T-cell (primary cell): ENCODE measurements at regions not wholly inside any gene's neighbourhood (a gene's known extent, or its start where the extent isn't known, plus 50 kb on each side); places are given as distances from the start of the nearest gene placed in this dataset.

ENCODE experiments used
- ATAC-seq, 4 experiments: fragments of 200-7000 bp in 3 of 4; fragments of 150-1000 bp in 1 of 4; cut with Tn5 transposase; replicated peaks in 1 of 4; 1 replicate in 3 of 4; 2 replicates in 1 of 4; pipeline ENCODE4 v1.10.0; 2021; ENCODE audit warnings: moderate library complexity in 3 of 4, mild to moderate bottlenecking in 2 of 4, moderate number of reproducible peaks in 1 of 4
- CTCF ChIA-PET, 2 donors: fragments of 300-600 bp; sonication (Branson Sonifier 250); formaldehyde crosslinking; loops; one replicate each; lab custom pipeline; 2022; ENCODE audit warnings: antibody characterized with exemption in 2 of 2; lab: Charles Lee
- POLR2A ChIA-PET, 2 donors: fragments of 300-600 bp; sonication (Branson Sonifier 250); formaldehyde crosslinking; loops; one replicate each; lab custom pipeline; 2022; ENCODE audit warnings: antibody characterized with exemption in 2 of 2; lab: Charles Lee
- DNase-seq, 35 experiments: peaks; one replicate each; pipeline versions ENCODE4 v3.0.0 to v3.0.0-alpha.2; 2013 to 2023
- H3K27ac ChIP-seq: one replicate; pipeline ENCODE4 v1.5.1; 2013; ENCODE audit warnings: low read length
- H3K27me3 ChIP-seq, 2 experiments: replicated peaks in 1 of 2; 1 replicate in 1 of 2; 2 replicates in 1 of 2; pipeline versions ENCODE4 v1.6.1 to v1.7.0; 2013; ENCODE audit warnings: low read length in 1 of 2, mixed read lengths in 1 of 2; ENCODE audit not compliant: control insufficient read depth in 2 of 2, insufficient read depth in 2 of 2; ENCODE audit errors: extremely low read depth in 1 of 2
- H3K36me3 ChIP-seq, 2 donors: 1 replicate in 1 of 2; 2 replicates in 1 of 2; pipeline versions ENCODE4 v1.6.1 to v1.7.0; 2013; ENCODE audit warnings: low read length in 1 of 2; ENCODE audit not compliant: control insufficient read depth in 2 of 2, insufficient read depth in 1 of 2; ENCODE audit errors: extremely low read depth in 1 of 2
- H3K4me1 ChIP-seq, 2 experiments: 1 replicate in 1 of 2; 2 replicates in 1 of 2; pipeline versions ENCODE4 v1.6.1 to v1.7.0; 2013; ENCODE audit warnings: low read length in 2 of 2, mixed read lengths in 1 of 2; ENCODE audit not compliant: insufficient read depth in 2 of 2, control insufficient read depth in 1 of 2; ENCODE audit errors: extremely low read depth in 1 of 2
- H3K4me3 ChIP-seq, 2 donors: 1 replicate in 1 of 2; 2 replicates in 1 of 2; pipeline versions ENCODE4 v1.5.1 to v1.7.0; 2013; ENCODE audit warnings: mild to moderate bottlenecking in 2 of 2, low read length in 1 of 2, moderate library complexity in 1 of 2; ENCODE audit not compliant: control insufficient read depth in 1 of 2; ENCODE audit errors: extremely low read depth in 1 of 2
- H3K9me3 ChIP-seq: 2 replicates; pipeline ENCODE4 v1.7.0; 2013
- H3K27ac Mint-ChIP-seq, 2 donors: one replicate each; pipeline ENCODE4 v1.8.0; 2020 to 2021; ENCODE audit warnings: mild to moderate bottlenecking in 2 of 2, mixed read lengths in 2 of 2
- H3K27me3 Mint-ChIP-seq, 2 donors: one replicate each; pipeline ENCODE4 v1.8.0; 2021 to 2022; ENCODE audit warnings: mixed read lengths in 2 of 2
- H3K36me3 Mint-ChIP-seq: one replicate; pipeline ENCODE4 v1.8.0; 2021; ENCODE audit warnings: mixed read lengths
- H3K4me1 Mint-ChIP-seq, 3 donors: one replicate each; pipeline ENCODE4 v1.8.0; 2020 to 2022; ENCODE audit warnings: mixed read lengths in 3 of 3, mild to moderate bottlenecking in 1 of 3
- H3K4me3 Mint-ChIP-seq, 3 donors: one replicate each; pipeline ENCODE4 v1.8.0; 2020 to 2022; ENCODE audit warnings: mild to moderate bottlenecking in 3 of 3, mixed read lengths in 3 of 3, moderate library complexity in 3 of 3
- H3K9me3 Mint-ChIP-seq, 3 donors: one replicate each; pipeline ENCODE4 v1.8.0; 2020 to 2022; ENCODE audit warnings: mixed read lengths in 3 of 3
- WGBS: methylation state at CpG from one replicate; pipeline ENCODE4 v1.1.5; 2013; ENCODE audit warnings: missing lambda C conversion rate; ENCODE audit not compliant: insufficient coverage; 5-methylcytosine and 5-hydroxymethylcytosine counted together

DNA sequence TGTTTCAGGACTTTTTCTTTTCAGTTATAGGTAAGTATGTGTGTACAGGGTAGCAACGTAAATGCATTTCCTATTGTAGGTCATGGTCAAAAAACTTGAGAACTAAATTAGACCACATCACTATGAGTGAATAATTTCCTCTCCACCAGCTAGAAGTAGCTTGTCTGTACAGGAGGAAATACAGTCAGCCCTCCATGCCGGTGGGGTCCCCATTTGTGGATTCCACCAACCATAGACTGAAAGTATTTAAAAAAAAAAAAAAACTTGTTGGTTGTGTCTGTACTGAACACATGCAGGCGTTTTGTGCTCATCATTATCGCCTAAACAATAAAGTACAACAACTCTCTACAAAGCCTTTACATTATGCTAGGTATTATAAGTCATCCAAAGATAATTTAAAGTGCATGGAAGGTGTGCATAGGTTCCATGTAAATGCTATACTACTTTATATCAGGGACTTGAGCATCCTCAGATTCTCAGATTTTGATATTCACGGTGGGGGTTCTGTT is 94.2 kb upstream of the NDUFV2 start:
- H3K9me3 ChIP-seq = no peaks in the 10 kb centered on the region
- no peak overlapping the region for H3K27ac Mint-ChIP-seq
- H3K4me1 Mint-ChIP-seq = no peaks in the 10 kb centered on the region
- H3K36me3 ChIP-seq = no peaks in the 10 kb centered on the region
- ChIA-PET POLR2A (no interaction called here), CTCF (interaction anchor here in 1 of 2 donors (0.7 kb wide), 1 partner anchor 407 kb away, joined by 3 read pairs; no protein-coding TSS in a partner anchor)
- H3K27me3 ChIP-seq = peaks cover 0 to 13% of the 10 kb centered on the region in 2 experiments
- peaks cover 0 to 4% (median 4%) of the 10 kb centered on the region in 3 donors for H3K9me3 Mint-ChIP-seq
- no peaks in the 10 kb centered on the region for H3K4me1 ChIP-seq
- no peak overlapping the region for H3K4me3 ChIP-seq
- peaks cover 10 to 27% of the 10 kb centered on the region in 2 donors for H3K27me3 Mint-ChIP-seq
- WGBS = 100% methylated on average over 1 of the region's 5 CpGs
- no peaks in the 10 kb centered on the region for H3K36me3 Mint-ChIP-seq
- no peak overlapping the region for H3K4me3 Mint-ChIP-seq
- DNase-seq = no peak
- no peak for ATAC-seq
- no peak overlapping the region for H3K27ac ChIP-seq

DNA sequence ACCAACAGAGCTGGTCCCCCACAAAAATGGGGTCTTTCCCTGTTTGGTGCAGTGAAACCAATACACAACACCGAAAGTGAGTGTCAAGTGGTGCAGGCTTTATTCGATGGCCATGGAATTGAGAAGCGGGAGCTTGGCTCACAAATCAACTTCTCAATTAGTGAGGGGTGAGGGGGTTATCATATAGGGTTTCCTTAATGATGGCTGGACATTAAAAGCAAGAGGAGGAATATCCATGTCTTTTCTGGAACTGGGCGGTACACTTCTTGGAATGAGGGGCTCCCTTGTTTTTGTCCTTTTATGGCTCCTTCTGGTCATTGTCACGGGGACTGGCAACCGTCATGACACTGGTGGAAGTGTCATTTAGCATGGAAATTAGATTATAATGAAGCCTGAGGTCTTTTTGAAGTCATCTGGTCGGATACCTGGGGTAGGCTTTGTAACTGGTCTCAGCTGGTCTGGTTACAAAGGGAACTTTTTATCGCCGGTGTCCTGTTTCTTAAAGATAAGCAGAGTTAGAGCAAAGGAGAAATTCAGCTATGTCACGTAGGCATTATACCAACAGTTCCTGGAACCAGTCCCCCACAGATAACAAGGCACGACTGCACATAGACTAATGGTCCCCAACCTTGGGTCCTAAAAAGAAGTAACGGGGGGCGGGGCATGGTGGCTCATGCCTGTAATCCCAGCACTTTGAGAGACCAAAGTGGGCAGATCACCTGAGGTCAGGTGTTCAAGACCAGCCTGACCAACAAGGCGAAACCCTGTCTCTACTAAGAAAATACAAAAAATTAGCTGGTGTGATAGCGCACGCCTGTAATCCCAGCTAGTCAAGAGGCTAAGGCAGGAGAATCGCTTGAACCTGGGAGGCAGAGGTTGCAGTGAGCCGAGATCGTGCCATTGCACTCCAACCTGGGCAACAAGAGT is 93.5 kb upstream of the NDUFV2 start:
- ATAC-seq (no peak), DNase-seq (no peak)
- Mint-ChIP-seq H3K4me1 (no peaks in the 10 kb centered on the region), H3K27ac (no peak overlapping the region), H3K9me3 (no peaks in the 10 kb centered on the region), H3K27me3 (peaks cover 10 to 27% of the 10 kb centered on the region in 2 donors), H3K4me3 (no peak overlapping the region), H3K36me3 (no peaks in the 10 kb centered on the region)
- H3K9me3 ChIP-seq = no peaks in the 10 kb centered on the region
- H3K27me3 ChIP-seq = peaks cover 0 to 13% of the 10 kb centered on the region in 2 experiments
- no peak overlapping the region for H3K4me3 ChIP-seq
- H3K27ac ChIP-seq = no peak overlapping the region
- ChIA-PET POLR2A (interaction anchor here in 1 of 2 donors (0.7 kb wide), 1 partner anchor 32 kb away, joined by 3 read pairs; no protein-coding TSS in a partner anchor), CTCF (no interaction called here)
- WGBS = 87% methylated on average over 9 of the region's 19 CpGs
- no peaks in the 10 kb centered on the region for H3K36me3 ChIP-seq
- H3K4me1 ChIP-seq = no peaks in the 10 kb centered on the region

DNA sequence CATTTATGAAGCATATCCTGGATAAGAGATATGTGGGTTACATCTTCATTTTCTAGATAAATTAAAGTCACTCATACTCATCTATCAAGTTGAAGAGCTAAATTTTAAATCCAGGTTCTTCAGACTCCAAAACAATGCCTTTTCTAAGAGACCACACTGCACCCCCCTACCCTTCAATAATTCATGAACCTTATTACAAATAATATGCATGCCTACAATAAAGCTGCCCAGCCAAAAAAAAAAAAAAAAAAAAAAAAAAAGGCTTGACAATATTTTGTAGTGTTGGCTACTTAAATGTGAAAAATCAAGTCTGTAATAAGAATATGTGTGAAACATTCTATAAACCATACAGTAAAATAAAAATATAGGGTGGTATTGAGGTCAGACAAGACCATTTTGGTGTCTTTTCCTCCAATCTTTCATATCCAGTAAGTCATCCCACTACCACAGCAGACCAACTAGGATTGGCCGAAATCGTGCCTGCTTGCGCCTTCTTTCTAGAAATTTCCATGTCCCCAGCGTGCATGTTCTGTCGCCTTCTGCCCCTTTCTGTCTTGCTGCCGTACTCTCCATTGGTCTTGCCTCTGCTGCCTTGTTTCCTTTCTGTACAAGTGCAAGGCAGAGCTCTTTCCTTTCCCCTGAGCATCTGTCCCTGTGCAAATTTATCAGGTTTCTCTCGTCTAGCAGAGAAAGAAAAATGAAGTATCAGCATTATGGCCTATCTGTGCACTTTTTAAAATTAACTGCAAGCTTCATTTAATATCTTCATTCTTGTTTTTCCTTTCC is 92.6 kb upstream of the NDUFV2 start:
- ATAC-seq = no peak
- H3K27ac Mint-ChIP-seq = no peak overlapping the region
- no peaks in the 10 kb centered on the region for H3K36me3 Mint-ChIP-seq
- ChIA-PET CTCF (interaction anchor here in 1 of 2 donors (0.8 kb wide), 1 partner anchor 325 kb away, joined by 3 read pairs; no protein-coding TSS in a partner anchor), POLR2A (interaction anchor here in 1 of 2 donors (0.7 kb wide), 1 partner anchor 33 kb away, joined by 3 read pairs; no protein-coding TSS in a partner anchor)
- no peak for DNase-seq
- H3K4me3 Mint-ChIP-seq = no peak overlapping the region
- WGBS = 90% methylated on average over 6 of the region's 7 CpGs
- H3K4me1 Mint-ChIP-seq = no peaks in the 10 kb centered on the region
- H3K4me1 ChIP-seq = no peaks in the 10 kb centered on the region
- H3K9me3 Mint-ChIP-seq = no peaks in the 10 kb centered on the region
- no peaks in the 10 kb centered on the region for H3K9me3 ChIP-seq
- H3K4me3 ChIP-seq = no peak overlapping the region
- no peak overlapping the region for H3K27ac ChIP-seq
- peaks cover 0 to 13% of the 10 kb centered on the region in 2 experiments for H3K27me3 ChIP-seq
- no peaks in the 10 kb centered on the region for H3K36me3 ChIP-seq
- H3K27me3 Mint-ChIP-seq = peaks cover 10 to 23% of the 10 kb centered on the region in 2 donors

DNA sequence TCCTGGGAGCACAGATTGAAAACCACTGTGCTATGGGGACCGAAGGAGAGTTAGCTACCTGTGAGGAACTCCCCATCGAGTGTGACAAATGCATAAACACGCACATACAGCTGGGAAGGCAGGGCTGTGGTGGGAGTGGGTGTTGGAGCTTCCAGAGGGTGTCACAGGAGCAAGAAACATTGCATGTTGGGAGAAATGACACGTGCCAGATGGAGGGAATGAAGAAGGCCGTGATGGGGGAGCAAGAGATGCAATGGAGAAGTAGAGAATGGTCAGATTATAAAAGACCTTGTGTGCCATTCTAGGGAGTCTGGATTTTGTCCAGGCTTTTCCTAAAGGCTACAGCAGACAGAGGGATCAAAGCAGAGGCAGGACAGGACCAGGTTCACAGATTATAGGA is 91.1 kb upstream of the NDUFV2 start:
- WGBS = 69% methylated on average over 5 of the region's 5 CpGs
- POLR2A ChIA-PET = no interaction called here

DNA sequence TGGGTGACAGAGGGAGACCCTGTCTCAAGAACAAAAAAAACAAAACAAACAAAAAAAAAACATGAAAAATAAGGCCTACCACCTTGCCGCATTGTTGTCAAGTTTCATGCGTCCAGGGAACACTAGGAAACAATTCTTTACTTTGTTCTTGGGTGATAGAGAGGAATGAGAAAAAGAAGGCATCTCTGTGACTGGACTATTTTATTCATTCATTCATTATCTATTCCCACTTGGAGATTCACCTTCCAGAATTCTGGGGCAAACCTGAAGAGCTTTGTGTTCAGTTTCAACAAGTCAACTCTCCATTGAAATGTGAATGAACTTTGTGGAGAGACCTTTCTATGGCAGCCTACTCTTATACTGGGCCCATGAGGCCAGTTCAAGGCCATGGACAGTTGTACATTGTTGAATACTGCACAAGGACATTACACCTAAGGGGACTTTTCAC is 88.5 kb upstream of the NDUFV2 start:
- H3K27me3 Mint-ChIP-seq = peaks cover 5 to 13% of the 10 kb centered on the region in 2 donors
- H3K36me3 Mint-ChIP-seq = no peaks in the 10 kb centered on the region
- ATAC-seq (no peak), DNase-seq (no peak)
- H3K9me3 Mint-ChIP-seq = no peaks in the 10 kb centered on the region
- H3K9me3 ChIP-seq = no peaks in the 10 kb centered on the region
- ChIA-PET POLR2A (no interaction called here), CTCF (no interaction called here)
- no peak overlapping the region for H3K4me3 Mint-ChIP-seq
- no peak overlapping the region for H3K27ac Mint-ChIP-seq
- H3K27me3 ChIP-seq = peaks cover 0 to 14% of the 10 kb centered on the region in 2 experiments
- no CpG with 5 or more reads among the region's 2 CpGs for WGBS
- H3K4me1 Mint-ChIP-seq = peaks cover 6 to 14% (median 13%) of the 10 kb centered on the region in 3 donors
- H3K36me3 ChIP-seq = no peaks in the 10 kb centered on the region
- no peak overlapping the region for H3K27ac ChIP-seq
- H3K4me3 ChIP-seq = no peak overlapping the region
- H3K4me1 ChIP-seq = peaks cover 0 to 11% of the 10 kb centered on the region in 2 experiments

More for the DNA sequence above, 91.1 kb upstream of the NDUFV2 start:
- Mint-ChIP-seq H3K4me3 (no peak overlapping the region), H3K27me3 (peaks cover 10 to 14% of the 10 kb centered on the region in 2 donors), H3K9me3 (no peaks in the 10 kb centered on the region), H3K36me3 (no peaks in the 10 kb centered on the region), H3K27ac (no peak overlapping the region), H3K4me1 (no peaks in the 10 kb centered on the region)
- Histone ChIP-seq H3K9me3 (no peaks in the 10 kb centered on the region), H3K36me3 (no peaks in the 10 kb centered on the region), H3K4me1 (no peaks in the 10 kb centered on the region), H3K4me3 (no peak overlapping the region), H3K27me3 (peaks cover 0 to 6% of the 10 kb centered on the region in 2 experiments), H3K27ac (no peak overlapping the region)
- ATAC-seq (no peak), DNase-seq (no peak)
- CTCF ChIA-PET = no interaction called here

DNA sequence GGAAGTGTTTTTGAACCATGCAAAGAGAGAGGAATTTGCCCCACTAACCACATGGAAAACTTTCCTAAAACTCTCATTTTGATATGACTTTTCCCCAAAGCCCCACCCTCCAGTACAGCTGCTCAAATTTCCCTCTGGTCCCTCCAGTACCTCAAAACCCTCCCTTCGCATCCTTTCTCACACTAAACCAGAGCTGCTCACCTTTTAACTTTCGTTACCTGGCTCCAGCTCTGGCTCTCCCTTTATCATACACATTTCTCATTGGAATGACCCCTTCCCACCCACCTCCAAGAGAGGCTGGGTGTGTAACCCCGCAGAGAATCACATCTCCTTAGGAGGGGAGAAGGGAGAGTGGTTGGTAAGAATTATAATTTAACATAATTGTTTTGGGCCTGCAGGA is 86.8 kb upstream of the NDUFV2 start:
- H3K36me3 Mint-ChIP-seq = no peaks in the 10 kb centered on the region
- H3K4me1 Mint-ChIP-seq = peaks cover 6 to 14% (median 13%) of the 10 kb centered on the region in 3 donors
- Histone ChIP-seq H3K9me3 (no peaks in the 10 kb centered on the region), H3K36me3 (no peaks in the 10 kb centered on the region), H3K4me1 (peaks cover 0 to 11% of the 10 kb centered on the region in 2 experiments), H3K4me3 (no peak overlapping the region), H3K27ac (no peak overlapping the region), H3K27me3 (peaks cover 0 to 9% of the 10 kb centered on the region in 2 experiments)
- H3K9me3 Mint-ChIP-seq = no peaks in the 10 kb centered on the region
- ATAC-seq (no peak), DNase-seq (no peak)
- no peak overlapping the region for H3K4me3 Mint-ChIP-seq
- no CpG with 5 or more reads among the region's 3 CpGs for WGBS
- POLR2A ChIA-PET = interaction anchor here in 1 of 2 donors (0.6 kb wide), 1 partner anchor 343 kb away, joined by 5 read pairs; no protein-coding TSS in a partner anchor
- CTCF ChIA-PET = no interaction called here
- H3K27ac Mint-ChIP-seq = no peak overlapping the region
- peaks cover 4 to 7% of the 10 kb centered on the region in 2 donors for H3K27me3 Mint-ChIP-seq
